ENCODE measurements at regions not wholly inside any gene's neighbourhood (a gene's known extent, or its start where the extent isn't known, plus 50 kb on each side); places are given as distances from the start of the nearest gene placed in this dataset.

DNA sequence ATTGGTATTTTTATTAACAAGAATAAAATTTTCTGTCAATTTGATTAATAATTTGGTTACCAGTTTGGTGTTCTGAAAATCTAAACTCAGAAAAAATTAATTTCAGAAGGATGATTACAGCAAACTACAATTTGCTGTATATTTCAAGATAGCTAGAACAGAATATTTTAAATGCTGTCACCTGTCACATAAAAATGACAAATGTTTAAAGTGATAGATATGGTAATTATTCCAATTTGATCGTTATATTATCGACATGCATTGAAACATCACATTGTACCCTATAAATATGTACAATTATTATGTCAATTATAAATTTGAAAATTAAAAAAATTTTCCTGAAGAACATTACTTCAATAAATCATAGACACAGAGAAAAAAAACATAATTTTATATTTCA lies 56.9 kb upstream of the SLITRK5 start:
- intact Hi-C loops (cut with DNase I), result no loop called here
- Histone ChIP-seq H3K27me3 (ENCODE audit: insufficient read depth in 3 of 3, low read length in 2 of 3) (no peaks in the 10 kb centered on the region), H3K4me3 (no peak overlapping the region), H3K4me1 (no peaks in the 10 kb centered on the region), H3K9me3 (peaks cover 3% of the 10 kb centered on the region), H3K27ac (no peak overlapping the region), H3K36me3 (ENCODE audit: insufficient read depth in 1 of 2, low read depth in 1 of 2) (no peaks in the 10 kb centered on the region)
- no peak for ATAC-seq
- 84 to 89% (median 89%) methylated on average over 2 of the region's 2 CpGs for WGBS, 3 donors
- DNase-seq, result no peak
- TF ChIP-seq, protein P1, sequence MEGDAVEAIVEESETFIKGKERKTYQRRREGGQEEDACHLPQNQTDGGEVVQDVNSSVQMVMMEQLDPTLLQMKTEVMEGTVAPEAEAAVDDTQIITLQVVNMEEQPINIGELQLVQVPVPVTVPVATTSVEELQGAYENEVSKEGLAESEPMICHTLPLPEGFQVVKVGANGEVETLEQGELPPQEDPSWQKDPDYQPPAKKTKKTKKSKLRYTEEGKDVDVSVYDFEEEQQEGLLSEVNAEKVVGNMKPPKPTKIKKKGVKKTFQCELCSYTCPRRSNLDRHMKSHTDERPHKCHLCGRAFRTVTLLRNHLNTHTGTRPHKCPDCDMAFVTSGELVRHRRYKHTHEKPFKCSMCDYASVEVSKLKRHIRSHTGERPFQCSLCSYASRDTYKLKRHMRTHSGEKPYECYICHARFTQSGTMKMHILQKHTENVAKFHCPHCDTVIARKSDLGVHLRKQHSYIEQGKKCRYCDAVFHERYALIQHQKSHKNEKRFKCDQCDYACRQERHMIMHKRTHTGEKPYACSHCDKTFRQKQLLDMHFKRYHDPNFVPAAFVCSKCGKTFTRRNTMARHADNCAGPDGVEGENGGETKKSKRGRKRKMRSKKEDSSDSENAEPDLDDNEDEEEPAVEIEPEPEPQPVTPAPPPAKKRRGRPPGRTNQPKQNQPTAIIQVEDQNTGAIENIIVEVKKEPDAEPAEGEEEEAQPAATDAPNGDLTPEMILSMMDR (IDR thresholded peaks at IDR 0.05), result no peak
